Gastrocnemius medialis (tissue), 4 donors: ENCODE measurements at regions not wholly inside any gene's neighbourhood (a gene's known extent, or its start where the extent isn't known, plus 50 kb on each side); places are given as distances from the start of the nearest gene placed in this dataset.

Experiments
- CTCF ChIP-seq, 5 experiments: fragments of 450-650 bp in 3 of 5; fragments of 200-600 bp in 2 of 5; sonication (generic) in 2 of 5; IDR thresholded peaks in 4 of 5; conservative IDR thresholded peaks in 1 of 5; 1 replicate in 4 of 5; 2 replicates in 1 of 5; pipeline ENCODE4 v1.5.1; 2016 to 2019; ENCODE audit warnings: antibody characterized with exemption in 5 of 5, mild to moderate bottlenecking in 3 of 5, moderate library complexity in 3 of 5
- POLR2A ChIP-seq, 2 donors: fragments of 450-650 bp; IDR thresholded peaks; one replicate each; pipeline ENCODE4 v1.6.1; 2017; ENCODE audit warnings: antibody characterized with exemption in 2 of 2, mild to moderate bottlenecking in 2 of 2, moderate library complexity in 2 of 2

GRCh38 chr17:79483842-79484241 lies 127.0 kb downstream of the RBFOX3 start:
- TF ChIP-seq CTCF (IDR thresholded peaks at IDR 0.05 in 4 of 5, conservative IDR thresholded peaks at IDR 0.05 in 1 of 5) (no peak), POLR2A (IDR thresholded peaks at IDR 0.05) (no peak)
